NCI-H1105 treated with DMSO at 0.1 percent for 48 hours (cell line): ENCODE measurements at regions not wholly inside any gene's neighbourhood (a gene's known extent, or its start where the extent isn't known, plus 50 kb on each side); places are given as distances from the start of the nearest gene placed in this dataset.

Experiments
- DNase-seq: peaks from one replicate; lab custom pipeline; 2025; lab: John Stamatoyannopoulos, UW

DNA sequence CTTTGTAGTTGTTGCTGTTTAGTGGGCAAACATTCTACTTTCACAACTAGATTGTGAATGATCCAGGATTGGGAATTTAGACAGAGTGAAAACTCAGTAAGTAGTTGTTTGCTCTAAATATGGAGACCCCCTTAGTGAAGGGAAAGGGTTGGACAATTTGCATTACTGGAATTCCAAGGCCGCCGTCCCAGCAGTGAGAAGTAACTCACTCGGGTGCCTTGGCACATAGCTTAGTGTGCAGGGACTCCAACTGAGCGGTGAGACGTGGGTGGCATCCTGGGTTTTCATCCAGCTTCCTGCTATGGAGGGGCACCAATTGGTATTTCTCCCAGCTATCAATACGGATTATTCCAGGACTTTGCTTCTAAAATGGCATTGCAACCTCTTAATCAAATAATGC lies 69.7 kb upstream of the FCN1 start:
- DNase-seq = no peak

DNA sequence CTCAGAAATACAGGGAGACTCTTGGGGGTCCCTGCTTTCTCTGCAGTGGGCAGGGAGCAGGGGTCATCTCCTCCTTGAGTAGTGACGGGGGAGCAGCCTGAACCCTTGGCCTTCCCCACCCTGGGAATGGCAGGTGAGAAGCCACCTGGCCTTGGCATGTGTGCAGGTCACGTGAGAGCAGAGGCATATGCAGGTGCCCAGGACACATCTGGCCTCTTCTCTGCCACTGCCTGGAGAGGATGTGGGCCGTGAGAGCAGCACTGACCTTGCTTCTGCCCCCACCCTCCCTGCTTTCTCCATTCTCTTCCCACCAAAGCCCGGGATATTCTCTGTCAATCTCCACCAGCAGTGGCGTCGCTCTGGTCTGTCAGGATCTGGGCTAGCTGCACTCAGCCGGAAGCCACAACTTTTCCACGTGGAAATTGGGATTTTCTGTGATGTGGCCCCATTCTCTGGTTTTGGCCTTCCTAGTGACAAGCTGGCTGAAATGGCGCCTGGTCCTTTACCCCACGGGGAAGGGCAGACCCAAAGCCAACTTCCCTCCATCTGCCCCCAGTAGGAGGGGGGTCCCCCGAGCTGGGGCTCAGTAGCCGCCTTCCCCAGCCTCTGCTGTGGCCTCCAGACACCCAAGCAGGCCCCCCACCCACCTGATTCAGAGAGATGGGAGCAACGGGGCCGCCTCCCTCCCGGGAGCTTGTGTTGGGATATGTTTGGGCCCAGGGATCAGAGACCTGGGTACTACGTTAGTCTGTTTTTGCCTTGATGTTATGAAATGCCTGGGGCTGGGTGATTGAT lies 70.4 kb upstream of the FCN1 start:
- DNase-seq = no peak

GRCh38 chr9:134988706-134989105 lies 71.0 kb upstream of the FCN1 start:
- no peak for DNase-seq

GRCh38 chr9:134989206-134990065 lies 71.7 kb upstream of the FCN1 start:
- no peak for DNase-seq

DNA sequence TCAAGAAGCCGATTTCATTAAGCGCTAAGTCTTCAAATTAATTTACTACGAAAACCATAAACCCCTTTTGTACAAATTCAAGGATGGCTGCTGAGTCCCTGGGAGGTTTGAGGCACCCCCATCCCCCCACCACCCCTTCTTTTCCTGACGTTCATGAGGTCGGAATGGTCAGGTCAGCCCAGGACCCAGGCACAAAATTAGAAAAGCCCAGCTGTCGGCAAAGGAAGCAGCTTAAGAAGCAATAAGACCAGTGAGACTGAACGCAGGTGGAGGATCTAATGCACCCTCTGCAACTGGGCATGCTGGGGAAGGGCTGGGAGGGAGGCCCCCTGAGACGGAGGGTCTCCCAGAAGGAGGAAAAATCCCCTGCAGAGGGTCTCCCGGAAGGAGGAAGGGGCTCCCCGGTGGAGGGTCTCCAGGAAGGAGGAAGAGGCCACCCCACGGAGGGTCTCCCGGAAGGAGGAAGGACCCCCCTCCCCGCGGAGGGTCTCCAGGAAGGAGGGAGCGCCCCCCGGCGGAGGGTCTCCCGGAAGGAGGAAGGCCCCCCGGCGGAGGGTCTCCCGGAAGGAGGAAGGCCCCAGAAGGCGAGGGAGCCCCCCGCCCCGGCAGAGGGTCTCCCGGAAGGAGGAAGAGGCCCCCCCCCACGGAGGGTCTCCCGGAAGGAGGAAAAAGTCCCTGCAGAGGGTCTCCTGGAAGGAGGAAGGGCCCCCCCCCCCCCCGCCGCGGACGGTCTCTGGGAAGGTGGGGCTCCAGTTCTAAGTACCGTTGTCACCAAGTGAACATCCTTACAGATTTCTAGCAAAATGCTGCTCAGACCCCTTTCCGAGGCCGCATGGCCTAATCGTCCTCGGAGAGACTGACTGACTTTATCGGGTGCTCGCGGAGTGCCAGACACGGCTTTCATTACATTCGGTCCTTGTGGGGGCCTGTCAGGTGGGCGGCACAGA lies 74.4 kb upstream of the FCN1 start:
- no peak for DNase-seq

GRCh38 chr9:134992755-134993124 lies 75.0 kb upstream of the FCN1 start:
- DNase-seq = no peak

DNA sequence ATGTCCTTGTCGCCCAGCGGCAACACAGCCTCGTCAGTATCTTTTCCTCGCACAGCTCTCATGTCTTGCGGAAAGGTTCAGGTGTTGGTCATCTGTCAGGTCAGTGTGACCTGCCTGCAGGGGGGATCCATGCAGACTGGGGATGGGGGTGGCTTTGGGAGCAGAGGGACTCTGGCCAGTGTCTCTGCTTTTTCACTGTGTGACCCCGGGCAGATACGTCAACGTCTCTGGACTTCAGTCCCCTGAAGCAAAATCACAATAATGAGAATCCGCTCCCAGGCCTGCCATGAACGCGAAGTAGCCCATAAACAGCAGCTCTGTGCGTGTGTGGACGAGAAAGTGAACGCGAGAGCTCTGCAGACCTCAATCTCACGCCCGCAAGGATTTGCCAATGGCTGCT lies 75.7 kb upstream of the FCN1 start:
- DNase-seq = no peak

DNA sequence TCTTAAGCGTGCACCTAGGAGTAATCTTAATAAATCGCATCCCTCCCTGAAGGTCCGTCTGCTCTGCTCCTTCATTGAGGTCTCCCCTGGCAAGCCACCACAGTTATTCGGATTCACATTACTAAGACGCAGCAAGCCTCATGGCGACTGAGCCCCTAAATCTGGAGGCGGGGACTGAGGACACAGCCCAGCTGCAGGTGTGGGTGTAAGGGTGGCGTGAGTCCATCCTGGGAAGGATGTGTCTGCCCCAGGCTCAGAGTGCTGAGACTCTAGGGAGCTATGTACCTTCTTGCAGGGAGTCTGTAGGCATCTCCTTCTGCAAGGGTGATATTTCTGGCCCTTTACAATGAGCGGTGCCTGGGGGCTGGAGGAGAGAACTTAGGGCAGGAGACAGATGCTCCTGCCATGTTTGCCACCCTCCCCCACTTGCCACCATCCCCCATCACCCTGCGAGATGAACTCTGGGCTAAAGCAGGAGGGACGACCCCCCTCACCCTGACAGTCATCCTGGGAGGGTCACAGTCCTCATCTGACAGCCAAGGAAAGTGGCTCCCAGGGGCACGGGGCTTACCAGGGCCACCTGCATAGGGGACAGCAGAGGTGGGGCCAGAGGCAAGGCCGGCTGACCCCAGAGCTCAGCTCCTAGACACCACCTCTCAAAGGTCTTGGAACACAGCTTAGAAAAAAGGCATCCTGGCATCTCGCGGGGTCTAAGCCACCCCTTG lies 76.4 kb upstream of the FCN1 start:
- no peak for DNase-seq

- DNase-seq = no peak
Observed at GRCh38 chr9:134994926-134995791, 77.4 kb upstream of the FCN1 start.

DNA sequence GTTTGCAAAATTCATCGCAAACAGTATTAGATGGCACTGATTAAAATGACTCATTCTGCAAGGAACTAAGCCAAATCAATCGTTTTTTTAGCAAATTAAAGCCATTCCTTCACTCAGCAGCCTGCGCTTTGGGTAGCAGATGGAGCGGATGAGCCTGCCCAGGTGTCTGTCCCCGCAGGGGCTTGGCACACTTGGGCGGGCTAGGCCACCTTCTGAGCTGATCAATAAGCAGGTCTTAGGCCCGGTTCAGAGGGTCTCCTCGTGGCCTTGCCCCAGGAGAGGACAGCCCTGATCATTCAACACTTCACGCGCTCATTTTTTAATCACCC lies 78.0 kb upstream of the FCN1 start:
- DNase-seq = no peak

- DNase-seq = no peak
Observed at GRCh38 chr9:134996591-134997530, 79.1 kb upstream of the FCN1 start.

- DNase-seq = no peak
Observed at GRCh38 chr9:135000647-135001245, 83.0 kb upstream of the FCN1 start.

- DNase-seq = no peak
Observed at GRCh38 chr9:135001526-135001925, 83.8 kb upstream of the FCN1 start.

GRCh38 chr9:135002336-135002735 lies 84.6 kb upstream of the FCN1 start:
- no peak for DNase-seq

- no peak for DNase-seq
Observed at GRCh38 chr9:135002802-135003201, 84.7 kb upstream of the OLFM1 start.

DNA sequence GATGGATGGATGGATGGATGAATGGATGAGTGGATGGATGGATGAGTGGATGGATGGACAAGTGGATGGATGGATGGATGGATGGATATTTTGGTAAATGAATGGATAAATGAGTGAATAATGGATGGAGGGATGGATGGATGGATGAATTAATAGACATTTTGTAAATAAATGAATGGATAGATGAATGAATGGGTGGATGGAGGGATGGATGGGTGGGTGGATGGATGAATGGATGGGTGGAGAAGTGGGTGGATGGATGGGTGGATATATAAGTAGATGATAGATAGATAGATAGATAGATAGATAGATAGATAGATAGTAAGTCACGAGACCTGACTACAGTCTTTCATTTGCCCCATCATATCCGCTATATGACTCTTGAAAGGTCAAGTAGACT lies 82.7 kb upstream of the OLFM1 start:
- no peak for DNase-seq

- DNase-seq = no peak
Observed at GRCh38 chr9:135006911-135007570, 80.4 kb upstream of the OLFM1 start.

DNA sequence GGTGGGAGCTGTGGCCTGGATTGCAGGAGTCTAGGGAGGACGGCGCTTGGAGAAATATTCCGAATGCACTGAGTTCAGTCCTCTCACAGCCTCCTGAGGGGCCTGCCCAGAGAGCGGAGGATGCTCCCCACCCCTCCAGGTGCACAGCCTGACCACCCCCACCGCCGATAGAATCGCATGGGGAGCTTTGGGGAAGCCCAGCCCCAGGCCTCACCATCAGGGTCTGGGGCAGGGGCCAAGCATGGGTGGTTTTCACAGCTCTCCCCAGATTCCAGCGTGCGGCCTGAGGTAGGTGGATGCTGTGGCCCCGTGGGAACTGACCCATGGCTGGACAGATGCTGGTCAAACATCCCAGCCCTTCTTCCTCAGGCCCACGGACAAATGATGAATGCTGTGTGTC lies 79.9 kb upstream of the OLFM1 start:
- no peak for DNase-seq

- no peak for DNase-seq
Observed at GRCh38 chr9:135008416-135008815, 79.1 kb upstream of the OLFM1 start.
